ENCODE measurements at regions not wholly inside any gene's neighbourhood (a gene's known extent, or its start where the extent isn't known, plus 50 kb on each side); places are given as distances from the start of the nearest gene placed in this dataset.

- Histone ChIP-seq H3K4me3 (no peak overlapping the region), H3K36me3 (no peaks in the 10 kb centered on the region), H3K27me3 (no peaks in the 10 kb centered on the region), H3K27ac (no peak overlapping the region), H3K9me3 (no peaks in the 10 kb centered on the region), H3K4me1 (no peaks in the 10 kb centered on the region)
- intact Hi-C loops (cut with DNase I; ENCODE audit: low total_unique reads), result no loop called here
- DNase-seq, result no peak
- TF ChIP-seq CTCF (IDR thresholded peaks at IDR 0.05) (no peak), POLR2A (IDR thresholded peaks at IDR 0.05) (no peak)
Measured at GRCh38 chr2:34340307-34340706, 741.2 kb upstream of the FAM98A start.

- no peak overlapping the region for H3K27ac ChIP-seq
- no peaks in the 10 kb centered on the region for H3K4me1 ChIP-seq
- H3K27me3 ChIP-seq, result no peaks in the 10 kb centered on the region
- intact Hi-C loops (cut with DNase I; ENCODE audit: low total_unique reads), result no loop called here
- H3K9me3 ChIP-seq, result no peaks in the 10 kb centered on the region
- no peak for DNase-seq
- no peak for TF ChIP-seq POLR2A (IDR thresholded peaks at IDR 0.05)
- TF ChIP-seq CTCF (IDR thresholded peaks at IDR 0.05), result no peak
- H3K4me3 ChIP-seq, result no peak overlapping the region
- no peaks in the 10 kb centered on the region for H3K36me3 ChIP-seq
Measured at GRCh38 chr2:34337735-34338134, 738.6 kb upstream of the FAM98A start.

- no peak for DNase-seq
- intact Hi-C loops (cut with DNase I; ENCODE audit: low total_unique reads), result no loop called here
- Histone ChIP-seq H3K4me3 (no peak overlapping the region), H3K27ac (no peak overlapping the region), H3K9me3 (no peaks in the 10 kb centered on the region), H3K4me1 (no peaks in the 10 kb centered on the region), H3K27me3 (no peaks in the 10 kb centered on the region), H3K36me3 (no peaks in the 10 kb centered on the region)
- TF ChIP-seq POLR2A (IDR thresholded peaks at IDR 0.05) (no peak), CTCF (IDR thresholded peaks at IDR 0.05) (no peak)
Measured at GRCh38 chr2:34332813-34333212, 733.7 kb upstream of the FAM98A start.

- Histone ChIP-seq H3K4me3 (no peak overlapping the region), H3K4me1 (no peaks in the 10 kb centered on the region), H3K27ac (no peak overlapping the region), H3K9me3 (no peaks in the 10 kb centered on the region), H3K27me3 (no peaks in the 10 kb centered on the region), H3K36me3 (no peaks in the 10 kb centered on the region)
- DNase-seq, result no peak
- TF ChIP-seq POLR2A (IDR thresholded peaks at IDR 0.05), result no peak
- no peak for TF ChIP-seq CTCF (IDR thresholded peaks at IDR 0.05)
- intact Hi-C loops (cut with DNase I; ENCODE audit: low total_unique reads), result no loop called here
Measured at GRCh38 chr2:34320056-34320455, 721.0 kb upstream of the FAM98A start.

GRCh38 chr2:34317797-34318196, 718.7 kb upstream of the FAM98A start:
- Histone ChIP-seq H3K9me3 (no peaks in the 10 kb centered on the region), H3K36me3 (no peaks in the 10 kb centered on the region), H3K4me3 (no peak overlapping the region), H3K27ac (no peak overlapping the region), H3K4me1 (no peaks in the 10 kb centered on the region), H3K27me3 (no peaks in the 10 kb centered on the region)
- no peak for TF ChIP-seq CTCF (IDR thresholded peaks at IDR 0.05)
- no peak for DNase-seq
- intact Hi-C loops (cut with DNase I; ENCODE audit: low total_unique reads), result no loop called here

Data from uterus (tissue), 3 donors.